Muscle of back (tissue), 3 donors: ENCODE measurements at regions not wholly inside any gene's neighbourhood (a gene's known extent, or its start where the extent isn't known, plus 50 kb on each side); places are given as distances from the start of the nearest gene placed in this dataset.
"Not testable (repeated sequence)": the region's sequence is repeated elsewhere in the genome, so short reads cannot be mapped to it uniquely, and the experiment has no call there.

Experiments
- DNase-seq, 3 donors: peaks; one replicate each; pipeline versions ENCODE4 v3.0.0 to v3.0.0-alpha.2; 2013

DNA sequence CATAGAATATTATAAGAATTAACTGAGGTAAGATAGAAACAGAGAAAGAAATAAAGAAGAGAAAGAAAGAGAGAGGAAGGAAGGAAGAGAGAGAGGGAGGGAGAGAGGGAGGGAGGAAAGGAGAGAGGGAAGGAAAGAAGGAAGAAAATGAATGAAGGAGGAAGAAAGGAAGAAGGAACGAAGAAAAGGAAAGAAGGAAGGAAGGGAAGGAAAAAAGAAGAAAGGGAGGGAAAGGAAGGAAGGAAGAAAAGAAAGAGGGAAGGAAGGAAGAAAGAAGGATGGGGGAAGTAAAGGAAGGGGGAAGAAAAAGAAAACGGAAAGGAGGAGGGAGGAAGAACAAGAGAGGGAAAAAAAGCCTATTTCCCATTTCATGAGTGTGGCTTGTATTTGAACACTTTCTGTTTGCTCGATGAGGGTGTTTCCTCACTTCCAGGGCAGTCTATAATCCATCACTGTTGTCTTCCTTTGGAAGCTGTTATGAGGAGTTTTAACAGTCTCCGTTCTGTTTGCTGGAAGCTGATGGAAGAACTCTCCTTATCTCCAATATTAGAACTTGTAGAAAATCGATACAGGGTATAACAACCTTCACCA, 402.4 kb downstream of the TMEM114 start:
- no peak for DNase-seq

DNA sequence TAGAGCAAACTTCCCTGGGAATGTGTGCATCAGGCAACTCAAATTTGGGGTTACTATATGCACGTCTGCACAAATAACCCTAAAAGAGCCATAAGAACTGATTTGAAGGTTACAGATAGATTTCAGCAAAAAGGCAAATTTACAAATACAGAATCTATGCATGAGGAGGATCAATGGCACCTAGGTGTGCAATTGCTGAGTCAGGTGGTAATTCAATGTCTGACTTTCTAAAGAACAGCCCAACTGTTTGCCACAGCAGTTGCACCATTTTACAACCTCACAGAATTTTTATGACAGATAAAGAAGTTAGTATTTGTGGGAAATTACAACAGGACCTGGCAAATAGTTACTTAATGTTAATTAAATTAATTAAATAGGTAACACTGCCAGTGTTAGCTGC, 405.5 kb downstream of the TMEM114 start:
- DNase-seq, result no peak

DNA sequence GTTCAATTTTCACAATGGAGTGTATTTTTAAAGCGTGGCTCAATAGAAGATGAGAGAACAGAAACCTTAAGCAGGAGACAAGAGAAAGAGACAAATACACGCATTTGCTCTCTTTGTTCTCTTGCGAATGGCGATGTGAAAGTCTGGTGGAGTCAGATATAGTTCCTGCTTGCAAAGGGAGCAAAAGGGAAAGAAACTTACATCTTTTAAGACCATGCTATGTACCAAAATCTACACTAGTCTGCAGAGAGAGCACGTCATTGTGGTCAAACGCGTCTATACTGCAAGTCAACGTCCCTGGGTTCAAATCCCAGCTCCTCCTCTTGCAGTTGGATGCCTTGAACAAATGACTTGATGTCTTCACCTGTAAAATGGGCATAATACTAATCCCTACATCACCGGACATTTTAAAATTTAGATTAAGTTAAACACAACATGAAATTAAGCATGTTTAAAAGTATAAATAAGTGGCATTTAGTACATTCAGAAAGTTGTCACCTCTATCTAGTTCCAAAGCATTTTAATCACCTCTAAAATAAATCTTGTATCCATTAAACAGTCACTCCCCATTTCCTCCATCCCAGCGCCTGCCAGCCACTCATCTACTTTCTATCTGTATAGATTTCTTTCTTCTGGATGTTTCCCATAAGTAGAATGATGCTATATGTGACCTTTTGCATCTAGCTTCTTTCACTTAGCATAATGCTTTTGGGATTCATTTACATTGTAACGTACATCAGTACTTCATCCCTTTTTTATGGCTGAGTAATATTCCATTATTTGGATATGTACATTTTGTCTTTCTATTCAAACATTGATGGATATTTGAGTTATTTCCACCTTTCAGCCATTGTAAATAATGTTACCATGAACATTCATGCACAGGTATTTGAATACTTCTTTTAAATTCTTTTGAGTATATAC, 406.9 kb downstream of the TMEM114 start:
- DNase-seq, result no peak

DNA sequence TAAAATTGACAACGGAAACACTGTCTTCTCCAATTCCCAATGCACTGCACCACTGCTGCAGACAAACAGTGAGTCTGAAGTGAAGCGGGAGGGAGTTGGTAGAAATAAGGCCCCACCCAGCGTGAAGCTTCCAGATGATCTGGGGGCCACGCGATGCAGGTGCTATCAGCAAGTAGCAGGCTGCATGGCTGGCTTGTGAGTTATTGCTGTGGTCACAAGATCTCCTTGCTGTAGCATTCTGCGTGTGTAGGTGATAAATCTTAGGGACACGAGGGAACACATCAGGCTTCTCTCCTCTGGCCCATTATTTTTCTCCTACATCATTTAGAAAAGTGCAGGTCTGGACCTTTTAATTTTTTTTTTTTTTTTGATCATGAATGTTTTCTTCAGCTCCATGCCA, 407.6 kb downstream of the TMEM114 start:
- DNase-seq, result peak in 1 of 3 donors; percentile 11

DNA sequence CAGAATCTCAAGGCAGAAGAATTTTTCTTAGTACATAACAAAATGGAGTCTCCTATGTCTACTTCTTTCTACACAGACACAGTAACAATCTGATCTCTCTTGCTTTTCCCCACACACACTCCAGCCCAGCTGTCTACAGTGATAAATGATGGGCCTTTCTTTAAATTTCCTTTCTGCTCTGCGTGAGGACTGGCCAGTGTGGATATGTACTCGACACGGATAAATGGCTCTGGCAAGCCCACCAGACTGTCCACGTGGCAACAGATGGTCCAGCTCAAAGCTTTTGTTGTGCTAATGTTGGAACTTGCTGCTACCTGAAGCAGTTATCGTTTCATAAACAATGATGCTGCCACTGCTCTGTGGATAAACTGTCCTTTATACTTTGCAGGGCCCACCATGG, 410.7 kb downstream of the TMEM114 start:
- DNase-seq, result no peak

DNA sequence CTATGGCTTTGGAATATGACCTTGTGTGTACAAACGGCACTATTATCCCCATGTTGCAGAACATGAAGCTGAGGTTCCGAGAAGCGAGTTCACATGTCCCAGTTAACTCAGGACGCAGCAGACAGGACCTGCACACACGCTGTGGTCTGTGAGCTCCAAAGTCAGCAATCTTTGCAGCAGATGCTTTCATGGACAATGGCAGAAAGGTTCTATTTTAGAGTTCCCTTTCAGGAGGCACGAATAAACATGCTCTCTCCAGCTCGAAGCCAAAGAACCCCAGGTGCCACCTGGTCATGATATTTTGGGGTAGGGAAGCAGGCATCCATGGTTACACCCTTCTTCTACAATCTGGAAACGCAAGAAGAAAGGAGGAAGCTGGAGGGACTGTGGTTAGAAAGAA, 412.0 kb downstream of the TMEM114 start:
- no peak for DNase-seq

DNA sequence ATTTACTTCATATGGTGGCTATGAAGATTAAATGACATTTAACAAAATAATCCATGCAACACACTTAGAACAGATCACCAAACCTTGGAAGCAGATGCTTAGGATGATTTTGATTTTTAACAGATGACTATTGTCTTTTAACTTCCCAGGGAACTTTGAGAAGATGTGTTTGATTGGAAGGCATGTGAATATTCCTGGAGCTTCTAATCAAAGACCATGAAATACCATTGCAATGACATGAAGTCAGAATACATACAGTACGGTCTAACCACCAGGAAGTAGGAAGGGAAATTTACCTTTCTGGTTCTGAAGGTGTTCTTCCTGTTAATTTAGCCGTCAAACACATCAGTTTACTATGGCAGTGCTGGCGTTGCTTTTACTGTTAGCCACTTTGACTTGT, 414.9 kb downstream of the TMEM114 start:
- no peak for DNase-seq

DNA sequence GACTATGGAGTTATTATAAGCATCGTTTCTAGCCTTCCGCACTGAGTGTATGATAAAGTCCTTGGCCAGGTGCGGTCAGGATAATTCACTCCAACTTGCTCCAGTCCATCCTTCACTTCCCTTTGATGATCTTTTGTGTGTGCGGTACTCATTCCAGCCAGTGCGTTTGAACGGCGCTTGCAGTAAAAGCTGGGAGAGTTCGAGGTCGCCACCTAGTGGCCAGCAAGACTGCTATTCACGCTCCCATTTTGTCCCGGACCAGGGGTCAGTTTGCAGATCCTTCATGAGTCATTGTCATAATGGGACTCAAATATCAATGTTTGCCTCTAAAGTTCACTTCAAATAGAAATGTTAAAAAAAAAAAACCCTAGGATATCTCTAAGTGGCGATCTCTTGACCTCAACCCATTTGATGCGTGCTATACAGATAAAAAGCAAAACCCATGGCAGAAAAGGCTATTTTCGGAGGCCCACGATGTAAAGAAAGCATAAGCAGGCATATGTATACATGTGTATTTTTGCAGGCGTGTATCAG, 417.1 kb downstream of the TMEM114 start:
- DNase-seq, result peak; percentile 64 to 89 (median 83)

DNA sequence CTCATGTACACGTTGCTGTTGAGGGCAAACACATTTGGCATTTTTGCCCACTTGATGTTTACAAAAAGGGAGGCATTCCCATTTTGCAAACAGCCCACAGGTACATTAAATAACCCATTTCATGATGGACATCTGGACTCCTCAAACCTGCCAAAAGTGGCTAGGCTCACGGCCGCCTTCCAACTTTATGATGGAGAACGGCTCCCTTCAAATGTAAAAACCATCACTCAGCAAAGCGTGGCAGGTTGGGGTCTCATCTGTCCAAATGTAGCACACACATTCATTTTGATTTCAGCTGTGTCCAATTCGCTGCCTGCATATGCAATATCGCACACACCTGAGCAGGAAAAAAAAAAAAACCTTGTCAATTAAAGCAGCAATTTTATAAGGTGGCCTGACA, 417.8 kb downstream of the TMEM114 start:
- DNase-seq, result no peak

DNA sequence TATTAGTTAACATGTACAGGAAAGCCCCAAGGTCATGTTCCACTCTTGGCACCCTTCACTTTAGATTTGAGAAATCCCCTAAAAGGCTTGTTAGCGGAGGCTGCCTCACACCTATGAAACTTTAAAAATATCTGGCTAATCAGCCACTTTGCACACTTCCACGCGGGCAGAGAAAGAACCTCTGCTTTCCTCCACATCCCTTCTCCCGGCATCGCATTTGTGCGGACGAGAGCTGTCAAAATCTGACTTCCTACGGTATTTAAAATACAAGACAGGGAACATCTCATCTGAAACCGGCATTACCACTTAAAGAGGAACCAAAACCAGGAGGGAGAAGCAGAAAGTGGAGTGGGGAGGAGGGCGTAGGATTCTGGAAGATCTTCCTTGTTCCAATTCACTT, 422.3 kb downstream of the TMEM114 start:
- DNase-seq, result no peak

DNA sequence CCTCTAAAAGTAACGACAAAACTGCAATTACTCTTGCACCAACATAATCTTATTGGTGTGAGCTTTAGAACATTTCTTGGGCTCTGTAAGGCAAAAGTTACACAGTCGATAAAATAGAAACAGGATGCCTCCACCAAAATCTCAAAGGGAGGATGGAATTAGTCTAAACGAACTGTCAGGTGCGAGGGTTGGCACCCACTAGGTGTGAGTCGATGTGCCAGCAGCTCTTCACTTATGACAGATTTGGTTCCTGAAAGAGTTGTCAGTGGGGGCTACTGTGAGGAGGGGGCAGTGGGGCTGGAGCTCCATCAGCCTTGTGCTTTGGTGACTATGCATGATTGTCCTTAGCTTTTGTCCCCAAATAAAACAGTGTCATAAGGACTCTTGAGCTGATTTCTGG, 422.9 kb downstream of the TMEM114 start:
- no peak for DNase-seq

DNA sequence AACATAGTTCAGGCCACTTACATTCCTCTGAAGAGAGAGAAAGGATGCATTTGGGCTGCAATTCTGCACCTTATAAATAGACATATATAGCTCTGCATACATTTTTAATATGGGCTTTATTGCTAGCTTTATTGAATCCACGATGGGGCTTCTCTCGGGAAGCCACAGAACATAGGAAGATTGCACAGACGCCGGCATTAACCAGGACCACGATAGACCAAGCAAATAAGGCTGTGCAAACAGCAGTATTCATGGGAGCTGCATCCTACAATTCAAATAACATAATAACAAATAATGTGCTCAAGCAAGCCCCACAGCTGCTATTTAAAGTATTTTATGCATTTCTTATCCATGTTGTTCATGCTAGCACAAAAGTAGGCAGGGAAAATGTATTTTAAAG, 432.3 kb downstream of the TMEM114 start:
- DNase-seq, result no peak

DNA sequence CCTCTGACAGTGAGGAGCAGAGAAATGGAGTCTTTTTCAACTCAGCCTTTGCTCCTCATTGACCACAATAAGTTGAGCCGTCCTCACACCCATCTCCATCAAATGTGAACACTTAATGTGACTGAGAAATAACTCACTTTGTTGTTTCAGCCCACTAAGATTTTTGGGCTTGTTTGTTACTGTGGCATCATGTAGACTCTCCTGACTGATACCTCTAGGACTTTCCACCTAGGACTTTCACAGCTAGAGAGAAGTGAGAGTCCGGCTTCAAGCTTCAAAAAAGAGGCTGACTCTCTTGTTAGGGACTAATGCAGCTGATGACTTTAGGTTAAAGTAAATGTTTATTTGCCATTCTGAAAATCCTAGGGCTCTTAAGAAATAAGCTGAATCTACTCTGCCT, 435.0 kb downstream of the TMEM114 start:
- DNase-seq, result no peak

DNA sequence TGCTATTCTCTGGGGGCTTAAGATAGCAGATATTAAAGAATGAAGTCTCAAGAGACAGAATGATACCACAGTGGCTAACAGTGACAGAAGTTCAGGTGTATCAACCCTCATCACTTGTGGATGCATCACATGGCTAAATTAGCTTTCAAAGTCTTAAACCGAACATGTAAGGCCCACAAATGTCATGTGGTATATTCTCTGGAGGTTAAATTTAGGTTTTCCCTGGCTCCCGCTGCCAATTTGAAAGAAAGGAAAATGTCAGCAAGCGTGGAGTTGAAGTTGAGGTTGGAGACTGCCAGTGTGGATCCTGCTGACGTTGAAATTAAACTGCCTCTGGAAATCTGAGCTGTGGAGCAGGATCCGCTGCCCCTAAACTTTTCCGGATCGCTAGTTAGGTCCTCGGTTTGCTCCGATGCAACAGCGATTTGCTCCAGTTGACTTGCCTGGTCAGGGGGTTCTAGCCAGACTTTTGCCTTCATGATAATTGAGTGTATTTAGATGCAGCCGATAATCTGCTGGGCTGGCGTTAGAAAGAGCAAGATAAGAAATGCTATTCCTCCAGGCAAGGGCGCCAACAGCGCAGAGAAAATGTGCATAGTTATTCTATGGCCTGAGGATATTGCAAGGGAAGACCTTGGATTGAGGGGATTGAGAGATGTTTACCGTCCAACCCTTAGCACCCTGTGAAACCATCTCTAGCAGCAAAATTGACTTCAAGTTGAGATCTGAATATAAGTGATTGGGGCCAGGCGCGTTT, 443.9 kb downstream of the TMEM114 start:
- no peak for DNase-seq

DNA sequence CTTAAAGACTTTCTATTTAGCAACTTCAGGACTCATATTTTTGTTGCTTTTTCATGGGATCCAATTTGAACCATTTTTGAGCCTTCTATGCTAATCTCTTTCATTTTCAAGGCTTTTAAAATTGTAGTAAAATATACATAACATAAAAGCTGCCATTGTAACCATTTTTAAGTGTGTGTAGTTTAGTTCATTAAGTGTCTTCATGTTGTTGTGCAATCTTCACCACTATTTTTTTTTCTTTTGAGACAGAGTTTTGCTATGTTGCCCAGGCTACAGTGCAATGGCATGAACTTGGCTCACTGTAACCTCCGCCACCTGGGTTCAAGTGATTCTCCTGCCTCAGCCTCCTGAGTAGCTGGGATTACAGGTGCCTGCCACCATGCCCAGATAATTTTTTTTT, 451.6 kb downstream of the TMEM114 start:
- DNase-seq, result no peak

DNA sequence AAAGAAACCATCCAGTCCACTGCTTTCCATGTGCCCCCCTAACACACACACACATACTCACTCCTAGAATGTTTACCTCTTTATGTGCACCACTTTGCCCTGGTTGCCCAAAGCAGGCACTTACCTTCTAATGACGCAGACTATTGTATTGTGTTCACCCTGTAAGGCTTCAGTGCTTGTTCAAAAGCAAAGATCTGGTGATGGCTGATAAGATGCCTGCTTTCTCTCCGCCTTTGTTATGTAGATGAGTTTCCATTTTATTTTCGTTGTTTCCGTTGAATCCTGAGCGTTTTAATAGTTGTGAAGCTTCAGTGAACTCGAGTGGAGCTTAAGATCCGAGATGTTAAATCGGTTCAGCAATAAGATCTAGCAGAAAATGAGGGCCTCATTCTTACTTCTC, 452.7 kb downstream of the TMEM114 start:
- DNase-seq, result no peak

DNA sequence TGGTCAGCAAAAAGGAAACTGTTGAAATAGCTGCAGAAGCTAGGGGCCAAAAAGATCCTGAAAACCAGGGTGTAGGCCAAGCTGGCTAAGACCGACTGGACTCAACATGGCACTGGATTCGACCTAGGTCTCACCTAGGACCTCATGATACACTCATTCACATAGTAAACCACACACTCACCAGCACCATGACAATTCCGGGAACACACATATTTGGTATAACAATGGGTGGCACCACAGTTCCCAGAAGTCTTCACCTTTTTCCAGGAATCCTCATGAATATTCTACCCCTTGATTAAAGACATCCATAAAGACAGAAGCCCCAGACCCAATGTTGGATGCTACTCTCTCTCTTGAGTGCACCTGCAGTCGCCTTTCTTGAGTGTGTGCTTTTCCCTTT, 460.1 kb downstream of the TMEM114 start:
- DNase-seq, result no peak

DNA sequence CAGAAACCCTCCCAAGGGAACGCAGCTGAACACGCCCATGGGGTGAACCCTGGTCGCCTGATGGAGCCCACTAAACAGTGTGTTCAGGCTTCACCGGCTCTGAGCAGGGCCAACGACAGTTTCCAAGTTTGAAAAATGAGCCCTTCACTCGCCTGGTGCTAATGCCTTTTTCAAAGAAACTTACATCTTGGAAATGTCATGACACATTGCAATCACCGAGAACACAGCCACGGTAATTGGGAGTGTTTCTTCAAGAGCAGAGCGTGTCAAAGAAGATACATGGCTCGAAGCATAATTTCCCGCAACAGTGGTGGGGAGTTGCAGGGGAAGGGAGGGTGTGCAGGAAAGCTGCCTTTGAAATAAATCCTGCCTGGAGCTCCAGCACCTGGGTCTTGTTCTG, 463.2 kb downstream of the TMEM114 start:
- no peak for DNase-seq

DNA sequence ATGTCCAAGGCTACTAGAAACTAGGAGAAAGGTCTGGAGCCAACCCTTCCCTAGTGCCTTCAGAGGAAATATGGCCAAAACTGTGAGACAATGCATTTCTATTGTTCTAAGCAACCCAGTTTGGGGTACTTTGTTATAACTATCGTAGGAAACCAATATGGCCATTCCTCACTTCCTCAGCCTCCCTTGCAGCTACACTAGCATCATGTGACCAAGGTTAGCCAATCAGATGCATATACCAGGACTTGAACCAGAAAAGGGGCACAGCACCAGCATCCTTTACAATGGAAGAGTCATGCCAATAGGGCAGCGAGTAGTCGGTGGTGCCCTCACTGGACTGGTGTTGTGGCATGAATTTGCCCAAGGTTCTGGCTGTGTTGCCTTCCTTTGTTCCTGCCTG, 464.0 kb downstream of the TMEM114 start:
- no peak for DNase-seq

DNA sequence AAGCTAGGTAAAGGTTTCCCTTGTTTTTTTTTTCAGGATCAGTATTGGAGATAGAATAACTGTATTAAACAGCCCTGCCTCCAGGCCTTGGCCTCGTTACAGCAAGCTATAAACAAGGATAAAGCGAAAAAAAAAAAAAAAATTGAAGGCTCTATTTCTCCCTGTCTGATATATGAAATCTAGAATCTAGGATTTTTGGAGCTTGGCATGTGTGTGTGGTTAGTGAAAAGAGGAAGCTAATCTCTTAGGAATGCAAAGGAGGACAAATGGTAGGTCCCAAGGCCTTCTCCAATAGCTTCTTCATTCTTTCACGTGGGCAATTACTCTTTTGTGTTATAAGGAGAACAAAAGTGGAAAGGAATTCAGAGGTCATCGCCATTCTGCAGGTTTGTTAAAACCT, 470.3 kb downstream of the TMEM114 start:
- DNase-seq, result no peak

DNA sequence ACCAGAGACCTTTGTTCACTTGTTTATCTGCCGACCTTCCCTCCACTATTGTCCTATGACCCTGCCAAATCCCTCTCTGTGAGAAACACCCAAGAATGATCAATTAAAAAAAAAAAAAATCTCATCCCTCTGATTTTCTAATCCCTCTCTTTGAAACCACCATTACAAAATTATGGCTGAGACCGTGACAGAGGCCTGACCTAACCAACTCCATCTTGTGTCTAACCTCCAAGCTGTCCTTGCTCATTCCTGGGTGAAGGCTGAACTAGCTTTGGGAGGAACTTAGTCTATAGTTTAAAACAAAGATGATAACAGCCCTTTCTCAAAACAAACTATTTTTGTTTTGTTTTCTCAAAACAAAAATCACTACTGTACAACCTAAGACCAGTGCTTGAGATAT, 474.5 kb downstream of the TMEM114 start:
- no peak for DNase-seq

DNA sequence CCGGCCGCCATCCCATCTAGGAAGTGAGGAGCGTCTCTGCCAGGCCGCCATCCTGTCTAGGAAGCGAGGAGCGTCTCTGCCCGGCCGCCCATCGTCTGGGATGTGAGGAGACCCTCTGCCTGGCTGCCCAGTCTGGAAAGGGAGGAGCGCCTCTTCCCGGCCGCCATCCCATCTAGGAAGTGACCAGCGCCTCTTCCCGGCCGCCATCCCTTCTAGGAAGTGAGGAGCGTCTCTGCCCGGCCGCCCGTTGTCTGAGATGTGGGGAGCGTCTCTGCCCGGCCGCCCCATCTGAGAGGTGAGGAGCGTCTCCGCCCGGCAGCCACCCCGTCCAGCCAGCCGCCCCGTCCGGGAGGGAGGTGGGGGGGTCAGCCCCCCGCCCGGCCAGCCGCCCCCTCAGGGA, 475.4 kb downstream of the TMEM114 start:
- DNase-seq, result not testable (repeated sequence)

DNA sequence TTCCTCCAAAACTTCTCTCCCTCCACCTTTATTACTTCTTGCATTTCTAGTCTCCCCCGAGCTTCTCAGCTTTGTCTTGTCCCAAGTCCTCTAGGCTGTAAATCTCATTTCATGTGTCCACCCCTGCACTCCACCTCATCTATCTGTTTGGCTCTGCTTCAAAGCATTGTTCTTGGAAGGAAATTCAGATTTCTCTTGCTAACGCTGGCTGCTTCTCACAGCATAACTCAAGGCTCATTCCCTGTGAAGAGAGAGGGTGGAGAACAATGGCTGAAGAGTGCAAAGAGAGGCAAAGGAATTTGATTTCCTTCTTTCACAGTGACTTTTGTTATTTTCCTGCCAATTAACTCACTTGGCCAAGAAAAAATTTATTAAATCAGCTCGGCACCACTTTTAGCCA, 476.5 kb downstream of the TMEM114 start:
- DNase-seq, result no peak
